Nephron progenitor cell (in vitro differentiated cells): ENCODE measurements at regions not wholly inside any gene's neighbourhood (a gene's known extent, or its start where the extent isn't known, plus 50 kb on each side); places are given as distances from the start of the nearest gene placed in this dataset.

ENCODE experiments used
- DNase-seq: peaks from one replicate; pipeline ENCODE4 v3.0.0; 2021
- H3K27ac Mint-ChIP-seq: 2 replicates; pipeline ENCODE4 v1.8.0; 2021; ENCODE audit warnings: mild to moderate bottlenecking, moderate library complexity, mixed read lengths
- H3K27me3 Mint-ChIP-seq: 2 replicates; pipeline ENCODE4 v1.8.0; 2021; ENCODE audit warnings: mild to moderate bottlenecking, low read depth, mixed read lengths; ENCODE audit not compliant: poor library complexity
- H3K36me3 Mint-ChIP-seq: 2 replicates; pipeline ENCODE4 v1.8.0; 2021; ENCODE audit warnings: low read depth, mixed read lengths
- H3K4me1 Mint-ChIP-seq: 2 replicates; pipeline ENCODE4 v1.8.0; 2021; ENCODE audit warnings: mixed read lengths
- H3K4me3 Mint-ChIP-seq: 2 replicates; pipeline ENCODE4 v1.8.0; 2021; ENCODE audit warnings: mild to moderate bottlenecking, moderate library complexity, mixed read lengths
- H3K9me3 Mint-ChIP-seq: 2 replicates; pipeline ENCODE4 v1.8.0; 2021; ENCODE audit warnings: mild to moderate bottlenecking, moderate library complexity, mixed read lengths
- TF ChIP-seq, protein P1 (sequence below): fragments of 200-600 bp; sonication (generic); IDR thresholded peaks from 2 replicates; pipeline ENCODE4 v1.5.0; 2021; ENCODE audit warnings: antibody characterized with exemption

DNA sequence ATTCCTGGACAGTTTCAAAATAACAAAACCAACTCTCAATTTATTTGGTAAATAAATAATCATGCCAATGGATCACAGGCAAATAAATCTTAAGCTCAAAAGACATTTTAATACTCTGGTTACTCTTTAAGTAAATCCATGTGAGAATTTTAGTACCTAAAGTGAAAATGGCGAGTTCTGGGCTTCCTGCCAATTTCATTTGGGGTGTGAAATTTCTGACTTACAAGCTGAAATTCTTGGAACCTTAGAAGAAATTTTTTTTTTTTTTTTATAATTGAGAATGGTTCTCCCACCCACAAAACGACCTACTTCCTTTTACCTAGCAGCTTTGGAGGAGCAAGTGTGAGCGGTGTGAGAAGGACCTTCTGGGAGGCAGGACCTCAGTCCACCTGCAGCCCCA is 354.5 kb upstream of the NBEA start:
- H3K9me3 Mint-ChIP-seq, result no peaks in the 10 kb centered on the region

DNA sequence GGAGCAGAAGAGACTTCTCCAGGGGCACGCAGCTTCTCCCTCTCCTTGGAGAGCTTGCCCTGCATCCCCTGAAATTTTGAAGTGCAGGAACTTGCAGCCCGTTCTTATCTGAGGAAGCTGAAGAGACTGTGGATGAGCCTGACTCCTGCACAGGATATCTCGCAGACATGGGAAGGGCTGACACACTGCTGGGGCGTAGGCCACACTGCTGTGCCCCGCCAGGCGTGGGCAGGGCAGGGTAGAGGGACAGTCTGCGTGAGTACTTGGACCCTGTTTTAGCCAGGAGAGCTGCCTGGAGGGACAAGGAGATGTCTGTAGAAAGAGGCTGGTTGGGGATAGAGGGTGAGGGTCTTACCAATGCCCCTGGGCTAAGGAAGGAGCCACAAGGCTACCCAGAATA is 353.7 kb upstream of the NBEA start:
- H3K27me3 Mint-ChIP-seq, result no peaks in the 10 kb centered on the region
- TF ChIP-seq, protein P1, sequence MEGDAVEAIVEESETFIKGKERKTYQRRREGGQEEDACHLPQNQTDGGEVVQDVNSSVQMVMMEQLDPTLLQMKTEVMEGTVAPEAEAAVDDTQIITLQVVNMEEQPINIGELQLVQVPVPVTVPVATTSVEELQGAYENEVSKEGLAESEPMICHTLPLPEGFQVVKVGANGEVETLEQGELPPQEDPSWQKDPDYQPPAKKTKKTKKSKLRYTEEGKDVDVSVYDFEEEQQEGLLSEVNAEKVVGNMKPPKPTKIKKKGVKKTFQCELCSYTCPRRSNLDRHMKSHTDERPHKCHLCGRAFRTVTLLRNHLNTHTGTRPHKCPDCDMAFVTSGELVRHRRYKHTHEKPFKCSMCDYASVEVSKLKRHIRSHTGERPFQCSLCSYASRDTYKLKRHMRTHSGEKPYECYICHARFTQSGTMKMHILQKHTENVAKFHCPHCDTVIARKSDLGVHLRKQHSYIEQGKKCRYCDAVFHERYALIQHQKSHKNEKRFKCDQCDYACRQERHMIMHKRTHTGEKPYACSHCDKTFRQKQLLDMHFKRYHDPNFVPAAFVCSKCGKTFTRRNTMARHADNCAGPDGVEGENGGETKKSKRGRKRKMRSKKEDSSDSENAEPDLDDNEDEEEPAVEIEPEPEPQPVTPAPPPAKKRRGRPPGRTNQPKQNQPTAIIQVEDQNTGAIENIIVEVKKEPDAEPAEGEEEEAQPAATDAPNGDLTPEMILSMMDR, result no peak
- H3K9me3 Mint-ChIP-seq, result no peaks in the 10 kb centered on the region
- DNase-seq, result no peak
- H3K27ac Mint-ChIP-seq, result no peak overlapping the region
- no peaks in the 10 kb centered on the region for H3K36me3 Mint-ChIP-seq
- no peak overlapping the region for H3K4me3 Mint-ChIP-seq
- H3K4me1 Mint-ChIP-seq, result no peaks in the 10 kb centered on the region

More for the DNA sequence above, 354.5 kb upstream of the NBEA start:
- H3K27ac Mint-ChIP-seq, result no peak overlapping the region
- no peak for DNase-seq
- H3K4me1 Mint-ChIP-seq, result no peaks in the 10 kb centered on the region
- H3K36me3 Mint-ChIP-seq, result no peaks in the 10 kb centered on the region
- H3K4me3 Mint-ChIP-seq, result no peak overlapping the region
- TF ChIP-seq, protein P1, result no peak
- H3K27me3 Mint-ChIP-seq, result no peaks in the 10 kb centered on the region

DNA sequence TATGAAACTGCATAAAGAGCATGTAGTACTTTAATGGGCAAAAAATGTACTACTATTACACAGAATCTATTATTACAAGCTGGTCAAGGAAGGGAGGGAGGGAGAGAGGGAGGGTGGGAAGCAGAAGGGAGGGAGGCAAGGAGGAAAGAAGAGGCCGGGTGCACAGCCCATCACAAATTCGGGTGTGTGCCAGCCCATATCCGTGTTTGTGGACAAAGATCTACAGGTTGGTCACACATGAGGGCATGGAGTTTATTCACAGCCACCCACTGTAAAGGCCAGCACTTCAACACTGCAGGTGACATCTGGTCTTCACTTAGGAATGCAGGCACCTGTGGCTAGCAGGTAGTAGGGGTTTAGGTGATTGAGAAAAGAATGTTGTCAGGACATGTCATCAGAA is 352.5 kb upstream of the NBEA start:
- no peak overlapping the region for H3K4me3 Mint-ChIP-seq
- no peaks in the 10 kb centered on the region for H3K27me3 Mint-ChIP-seq

DNA sequence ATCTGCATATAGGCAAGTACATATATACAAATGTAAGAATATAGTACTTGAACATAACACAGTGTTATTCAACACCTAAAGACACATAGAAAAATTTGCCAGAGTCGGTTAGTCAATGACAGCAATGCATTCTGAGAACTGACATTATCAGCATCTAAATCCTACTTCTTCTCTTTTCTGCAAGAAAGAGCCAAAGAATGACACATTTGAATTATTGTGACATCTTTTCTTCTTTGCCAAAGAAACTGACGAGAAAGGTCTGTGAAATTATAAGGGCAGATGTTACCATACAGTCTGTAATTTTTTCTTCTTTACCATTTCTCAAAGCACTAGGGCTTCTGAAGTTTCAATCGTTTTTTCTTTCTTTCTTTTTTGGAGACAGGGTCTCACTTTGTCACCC is 350.9 kb upstream of the NBEA start:
- Mint-ChIP-seq H3K9me3 (peaks cover 5% of the 10 kb centered on the region), H3K4me3 (no peak overlapping the region), H3K36me3 (no peaks in the 10 kb centered on the region), H3K4me1 (no peaks in the 10 kb centered on the region), H3K27me3 (no peaks in the 10 kb centered on the region), H3K27ac (no peak overlapping the region)
- no peak for DNase-seq
- TF ChIP-seq, protein P1, result no peak

More for the DNA sequence above, 352.5 kb upstream of the NBEA start:
- no peaks in the 10 kb centered on the region for H3K36me3 Mint-ChIP-seq
- TF ChIP-seq, protein P1, result no peak
- DNase-seq, result no peak
- no peak overlapping the region for H3K27ac Mint-ChIP-seq
- no peaks in the 10 kb centered on the region for H3K4me1 Mint-ChIP-seq
- no peaks in the 10 kb centered on the region for H3K9me3 Mint-ChIP-seq

DNA sequence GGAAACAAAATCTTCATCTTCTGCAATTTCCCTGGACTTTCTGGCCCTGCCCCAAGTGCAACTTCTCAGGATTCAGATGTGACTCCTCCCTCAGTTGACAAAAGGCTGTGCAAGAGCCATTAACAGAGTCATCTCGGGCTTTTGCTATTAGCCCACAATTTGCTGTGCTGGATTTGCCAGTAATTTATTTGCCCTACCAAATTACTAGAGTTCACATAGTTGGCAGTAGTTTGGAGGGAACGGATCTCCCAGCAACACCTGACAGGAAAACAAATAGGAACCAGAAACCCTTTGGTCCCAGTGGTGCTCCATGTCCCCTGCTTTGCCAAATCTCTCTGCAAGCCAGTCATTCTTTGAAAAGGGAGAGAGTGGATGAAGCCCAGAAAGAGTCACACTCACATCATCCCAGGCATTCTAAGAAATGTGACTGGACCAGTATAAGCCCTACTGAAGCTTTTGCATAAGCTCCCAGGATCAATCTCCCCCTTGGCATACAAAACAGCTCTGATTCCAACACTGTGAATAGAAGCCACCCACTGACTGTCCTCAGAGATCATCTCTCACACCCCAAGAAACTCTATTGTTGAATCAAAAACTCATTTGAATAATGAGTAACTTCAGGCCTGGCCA is 350.1 kb upstream of the NBEA start:
- Mint-ChIP-seq H3K36me3 (no peaks in the 10 kb centered on the region), H3K9me3 (peaks cover 14% of the 10 kb centered on the region), H3K4me3 (no peak overlapping the region), H3K4me1 (no peaks in the 10 kb centered on the region), H3K27ac (no peak overlapping the region), H3K27me3 (no peaks in the 10 kb centered on the region)
- no peak for DNase-seq
- TF ChIP-seq, protein P1, result no peak

DNA sequence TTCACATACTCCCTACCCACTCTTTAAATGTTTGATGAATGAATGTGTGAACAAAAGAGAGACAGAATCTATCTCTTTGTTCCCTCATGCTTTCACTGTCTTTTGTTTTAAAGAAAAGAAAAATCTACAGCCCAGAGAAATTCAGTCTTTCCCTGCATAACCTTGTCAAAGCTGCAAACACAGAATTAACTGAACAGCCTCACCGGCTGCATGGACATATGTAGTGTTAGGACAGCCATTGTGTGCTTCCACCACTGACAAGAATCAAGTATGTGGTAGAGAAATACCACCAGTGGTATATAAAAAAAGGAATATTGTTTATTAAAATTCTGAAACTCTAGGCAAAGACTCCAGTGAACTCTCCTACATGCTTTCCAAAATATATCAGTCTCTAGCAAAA is 348.4 kb upstream of the NBEA start:
- TF ChIP-seq, protein P1, result no peak
- Mint-ChIP-seq H3K4me3 (no peak overlapping the region), H3K27ac (no peak overlapping the region), H3K4me1 (no peaks in the 10 kb centered on the region), H3K27me3 (no peaks in the 10 kb centered on the region), H3K36me3 (no peaks in the 10 kb centered on the region), H3K9me3 (peaks cover 17% of the 10 kb centered on the region)
- no peak for DNase-seq
